ENCODE measurements at regions not wholly inside any gene's neighbourhood (a gene's known extent, or its start where the extent isn't known, plus 50 kb on each side); places are given as distances from the start of the nearest gene placed in this dataset.
A peak's percentile ranks its signal among the peaks of the same experiment; 100 is the strongest.

DNA sequence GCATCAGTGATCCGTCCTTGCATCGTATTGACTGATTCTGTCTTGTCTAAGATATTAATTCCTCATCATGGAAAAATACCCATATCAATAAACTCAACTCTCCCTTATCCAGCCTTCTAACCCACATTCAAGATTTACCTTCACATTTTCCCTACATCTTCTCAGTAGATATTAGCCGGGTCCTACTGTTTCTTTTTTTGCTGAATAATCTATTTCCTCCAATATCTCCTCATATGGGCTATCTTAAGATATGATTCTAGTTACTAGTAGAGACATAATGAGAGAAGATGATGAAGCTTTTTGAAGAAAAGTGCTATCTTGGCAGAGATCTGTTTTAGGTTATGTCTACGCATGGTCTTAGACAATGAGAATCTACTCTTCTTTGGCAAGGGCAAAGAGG is 785.8 kb downstream of the BRINP1 start:
- no peak for DNase-seq (ENCODE audit: low read depth)

DNA sequence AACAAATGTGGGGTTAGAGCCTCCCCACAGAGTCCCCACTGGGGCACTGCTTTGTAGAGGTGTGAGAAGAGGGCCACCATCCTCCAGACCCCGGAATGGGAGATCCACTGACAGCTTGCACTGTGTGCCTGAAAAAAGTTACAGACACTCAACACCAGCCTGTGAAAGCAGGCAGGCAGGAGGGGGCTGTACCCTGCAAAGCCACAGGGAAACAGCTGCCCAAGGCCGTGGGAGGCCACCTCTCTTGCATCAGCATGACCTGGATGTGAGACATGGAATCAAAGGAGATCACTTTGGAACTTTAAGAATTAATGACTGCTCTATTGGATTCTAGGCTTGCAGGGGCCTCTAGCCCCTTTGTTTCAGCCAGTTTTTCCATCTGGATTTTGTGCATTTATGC is 782.3 kb downstream of the BRINP1 start:
- no peak for DNase-seq (ENCODE audit: low read depth)

DNA sequence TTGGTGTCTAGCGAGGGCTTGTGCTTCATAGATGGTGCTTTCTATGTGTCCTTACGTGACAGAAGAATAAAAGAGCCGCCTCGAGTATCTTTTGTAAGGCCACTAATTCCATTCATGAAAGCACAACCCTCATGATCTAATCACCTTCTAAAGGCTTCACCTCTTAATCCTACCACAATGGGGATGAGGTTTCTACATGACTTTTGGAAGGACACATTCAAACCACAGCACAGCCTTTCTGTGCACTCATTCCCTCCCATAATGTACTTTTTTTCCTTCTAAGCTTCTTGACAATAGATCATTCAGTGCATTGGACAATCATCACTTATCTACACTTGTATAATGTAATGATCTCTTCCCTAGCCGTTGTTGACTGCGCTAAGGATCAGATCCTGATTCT is 774.8 kb downstream of the BRINP1 start:
- no peak for DNase-seq (ENCODE audit: low read depth)

DNA sequence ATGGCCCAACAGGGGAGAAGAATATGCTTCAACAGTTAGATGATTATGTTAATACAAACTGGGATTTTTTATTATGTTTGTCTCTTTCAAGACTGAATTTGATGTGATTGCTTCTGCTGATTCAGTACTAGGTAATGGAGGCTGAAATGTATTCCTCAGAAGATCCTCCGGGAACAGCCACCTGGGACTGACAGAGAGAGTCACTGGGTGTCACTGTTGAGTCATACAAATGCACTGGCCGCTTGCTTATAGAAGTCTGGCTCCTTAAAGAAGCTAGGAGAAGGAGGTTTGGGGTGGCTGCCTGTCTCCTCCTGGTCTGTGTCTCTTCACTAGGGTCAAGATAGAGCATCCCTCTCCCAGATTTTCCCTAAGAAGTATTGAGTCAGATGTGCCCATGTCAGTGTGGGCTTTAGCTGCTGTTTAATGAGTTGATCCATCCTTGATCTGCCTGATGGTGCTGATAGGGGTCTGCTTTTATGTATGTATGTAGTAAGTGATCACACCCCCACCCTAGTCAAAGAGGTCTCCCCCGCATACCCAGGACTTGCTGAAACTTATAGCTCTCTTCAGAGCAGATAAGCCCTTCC is 773.4 kb downstream of the BRINP1 start:
- peak; percentile 26 for DNase-seq (ENCODE audit: low read depth)

DNA sequence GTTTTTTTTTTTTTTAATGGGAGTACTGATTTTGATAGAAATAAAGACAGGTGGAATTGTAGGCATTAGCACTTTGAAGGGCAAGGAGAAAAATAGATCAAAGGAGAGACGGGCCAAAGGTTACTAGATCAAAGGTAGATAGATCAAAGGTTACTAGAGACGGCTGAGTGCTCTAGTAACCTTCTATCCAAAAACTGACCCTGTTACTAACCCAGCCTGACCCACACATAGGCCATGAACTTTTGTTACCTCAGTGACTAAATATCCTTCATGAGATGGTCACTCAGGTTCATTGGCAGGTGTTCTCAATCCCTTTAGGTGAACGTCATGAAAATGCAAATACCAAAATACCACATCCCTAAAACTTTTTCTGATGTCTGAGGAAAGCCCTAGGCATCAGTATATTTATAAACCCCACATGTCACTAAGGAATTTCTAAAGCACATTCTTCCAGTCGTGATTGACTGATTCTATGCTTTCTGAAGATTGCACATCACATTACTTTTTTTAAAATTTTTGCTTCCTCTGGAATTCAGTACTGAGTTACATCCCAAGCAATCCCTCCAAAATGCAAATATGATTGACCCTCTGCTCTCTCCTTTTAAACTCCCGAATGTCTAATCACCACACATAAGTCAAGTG is 772.7 kb downstream of the BRINP1 start:
- no peak for DNase-seq (ENCODE audit: low read depth)

DNA sequence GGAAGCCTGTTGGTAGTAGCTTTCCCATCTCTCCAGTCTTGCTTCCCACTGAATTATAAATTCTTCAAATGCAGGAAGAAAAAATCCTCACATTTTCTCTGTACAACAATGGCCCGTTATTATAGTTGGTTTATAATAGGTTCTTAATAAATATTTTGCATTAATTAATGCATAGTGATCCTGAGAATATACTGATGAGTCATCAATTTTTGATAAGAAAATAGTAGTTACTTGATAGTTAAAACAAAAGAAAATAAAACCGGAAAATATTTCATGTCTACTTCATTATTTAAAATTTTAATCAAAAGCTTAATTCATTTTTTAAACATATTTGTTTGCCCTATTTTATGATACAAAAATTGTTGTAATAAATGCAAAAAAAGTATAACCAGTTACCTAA is 762.6 kb downstream of the BRINP1 start:
- DNase-seq (ENCODE audit: low read depth) = no peak

DNA sequence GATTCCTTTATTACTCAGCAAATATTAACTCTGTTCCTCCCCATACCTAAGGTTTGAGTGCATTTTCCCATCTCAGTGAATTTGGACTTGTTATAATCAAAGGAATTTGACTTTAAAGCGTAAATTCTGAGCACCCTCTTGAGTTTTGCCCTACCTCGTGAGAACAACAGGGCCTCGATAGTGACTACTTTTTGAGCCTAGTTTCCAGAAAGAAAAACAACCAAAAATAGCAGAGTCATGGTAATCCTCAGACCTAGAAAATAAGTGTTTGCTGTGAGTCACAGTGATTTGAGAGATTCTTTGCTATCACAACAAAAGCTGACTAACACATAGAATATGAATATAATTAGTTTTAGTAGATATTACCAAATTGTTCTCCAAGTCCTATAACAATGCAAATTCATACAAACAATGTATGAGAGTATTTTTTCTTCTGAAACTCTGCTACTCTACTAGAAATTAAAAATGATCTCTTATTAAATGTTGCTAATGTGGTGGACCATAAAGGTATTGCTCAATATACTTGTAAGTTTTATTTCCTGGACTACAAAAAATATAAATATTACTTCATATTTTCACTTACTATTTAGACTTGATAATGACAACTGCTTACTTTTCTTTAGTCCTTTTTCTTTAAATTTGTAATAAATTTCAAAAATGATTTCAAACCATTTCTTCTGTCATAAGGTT is 759.7 kb downstream of the BRINP1 start:
- DNase-seq (ENCODE audit: low read depth) = peak; percentile 95

DNA sequence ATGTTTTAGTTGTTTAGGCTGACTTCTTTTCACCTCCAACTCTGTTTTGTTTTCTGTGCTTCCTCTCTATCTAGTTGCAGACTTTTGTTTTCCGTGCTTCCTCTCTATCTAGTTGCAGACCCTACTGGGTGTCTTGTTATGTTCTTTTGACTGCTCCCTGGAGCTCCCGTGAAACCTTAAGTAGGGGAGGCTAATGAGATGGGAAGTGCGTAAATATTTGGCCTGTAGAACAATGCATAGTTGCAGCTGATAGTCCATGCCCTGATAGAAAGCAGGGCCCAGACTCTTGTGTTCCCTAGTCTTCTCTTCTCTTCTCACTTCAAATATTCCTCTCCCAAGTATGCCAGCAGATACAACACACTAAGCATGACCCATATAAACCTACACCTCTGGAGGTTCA is 757.0 kb downstream of the BRINP1 start:
- no peak for DNase-seq (ENCODE audit: low read depth)

DNA sequence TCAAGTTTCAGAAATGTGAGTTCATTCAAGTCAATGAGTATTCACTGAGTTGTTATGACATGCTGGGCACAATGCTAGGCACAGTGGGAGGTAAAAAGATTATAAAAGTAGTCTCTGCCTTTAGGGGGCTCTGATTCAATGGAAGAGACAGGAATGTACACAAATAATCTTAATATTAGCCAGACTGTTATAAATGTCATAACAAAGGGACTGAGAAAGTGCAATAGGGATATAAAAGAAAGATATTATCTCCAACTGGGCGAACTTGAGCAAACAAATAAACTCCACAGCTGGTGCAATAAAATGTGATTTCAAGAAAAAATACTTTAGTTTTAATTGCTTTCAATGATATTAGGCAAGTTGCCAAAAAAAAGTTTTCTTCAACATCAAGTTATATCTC is 755.2 kb downstream of the BRINP1 start:
- no peak for DNase-seq (ENCODE audit: low read depth)

DNA sequence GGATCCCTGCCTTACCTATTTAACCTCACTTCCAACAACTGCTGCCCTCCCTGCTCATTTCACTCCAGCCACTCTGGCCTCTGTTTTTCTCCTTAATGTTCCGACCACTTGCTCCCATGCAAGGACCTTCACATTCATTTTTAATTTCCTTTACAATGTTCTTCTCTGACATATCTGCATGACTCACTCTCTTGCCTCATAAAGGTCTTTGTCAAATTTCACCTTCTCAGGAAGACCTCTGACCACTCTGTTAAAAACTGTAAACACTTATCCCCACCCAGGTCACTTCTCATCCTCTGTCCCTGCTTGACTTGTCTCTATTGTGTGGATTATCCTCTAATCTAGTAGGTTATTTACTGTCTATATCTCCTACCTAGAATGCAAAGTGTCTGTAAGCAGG is 751.2 kb downstream of the BRINP1 start:
- DNase-seq (ENCODE audit: low read depth) = no peak

DNA sequence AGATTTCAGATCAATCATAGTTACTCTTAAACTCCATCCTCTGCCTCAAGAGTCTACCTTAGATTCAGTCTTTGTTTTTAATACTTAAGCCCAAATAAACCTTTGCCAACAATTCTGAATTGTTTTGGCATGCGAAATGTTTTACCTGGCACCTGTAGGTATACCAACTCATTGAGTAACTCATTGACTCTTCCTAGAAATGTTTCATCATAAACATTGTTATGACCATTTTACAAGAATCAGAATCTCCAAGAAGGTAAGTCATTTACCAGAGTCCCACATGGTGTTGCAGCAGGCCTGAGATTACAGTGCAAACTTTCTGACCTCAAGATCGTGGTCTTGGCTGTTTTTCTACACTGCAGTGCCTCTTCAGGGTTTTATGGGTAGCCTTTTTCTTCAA is 750.4 kb downstream of the BRINP1 start:
- DNase-seq (ENCODE audit: low read depth) = no peak

DNA sequence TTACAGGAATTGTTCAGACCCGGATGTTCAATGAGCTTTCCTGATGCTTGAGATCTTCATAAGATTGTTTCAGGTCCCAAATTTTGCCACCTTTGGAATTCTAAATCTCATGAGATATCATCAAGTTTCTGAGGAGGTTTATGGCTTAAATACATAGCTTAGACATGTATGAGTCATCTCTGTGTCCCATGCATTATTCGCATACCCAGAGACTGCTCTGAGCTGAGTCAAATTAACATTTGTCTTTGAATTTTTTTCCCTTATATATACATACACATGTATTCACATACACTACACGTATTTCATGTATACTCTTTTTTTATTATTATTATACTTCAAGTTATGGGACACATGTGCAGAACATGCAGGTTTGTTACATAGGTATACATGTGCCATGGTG is 744.6 kb downstream of the BRINP1 start:
- DNase-seq (ENCODE audit: low read depth) = no peak

DNA sequence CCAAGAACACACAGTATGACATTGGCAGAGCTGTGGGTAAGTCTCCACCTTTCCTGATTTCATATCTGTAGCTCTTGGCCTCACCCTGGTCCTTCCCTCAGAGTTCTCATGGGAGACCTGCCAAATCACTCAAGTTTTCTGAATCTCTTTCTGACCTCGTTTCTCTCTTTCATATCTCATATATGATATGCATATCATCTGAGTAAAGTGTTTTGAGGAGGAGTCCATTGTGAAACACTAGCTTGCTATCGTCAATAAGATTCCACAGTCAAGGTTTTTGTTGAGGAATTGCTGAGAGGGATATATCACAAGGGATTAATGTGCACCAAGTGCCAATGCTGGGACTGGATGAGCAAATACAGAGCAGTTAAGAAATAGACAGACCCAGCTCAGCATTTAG is 739.2 kb downstream of the BRINP1 start:
- no peak for DNase-seq (ENCODE audit: low read depth)

DNA sequence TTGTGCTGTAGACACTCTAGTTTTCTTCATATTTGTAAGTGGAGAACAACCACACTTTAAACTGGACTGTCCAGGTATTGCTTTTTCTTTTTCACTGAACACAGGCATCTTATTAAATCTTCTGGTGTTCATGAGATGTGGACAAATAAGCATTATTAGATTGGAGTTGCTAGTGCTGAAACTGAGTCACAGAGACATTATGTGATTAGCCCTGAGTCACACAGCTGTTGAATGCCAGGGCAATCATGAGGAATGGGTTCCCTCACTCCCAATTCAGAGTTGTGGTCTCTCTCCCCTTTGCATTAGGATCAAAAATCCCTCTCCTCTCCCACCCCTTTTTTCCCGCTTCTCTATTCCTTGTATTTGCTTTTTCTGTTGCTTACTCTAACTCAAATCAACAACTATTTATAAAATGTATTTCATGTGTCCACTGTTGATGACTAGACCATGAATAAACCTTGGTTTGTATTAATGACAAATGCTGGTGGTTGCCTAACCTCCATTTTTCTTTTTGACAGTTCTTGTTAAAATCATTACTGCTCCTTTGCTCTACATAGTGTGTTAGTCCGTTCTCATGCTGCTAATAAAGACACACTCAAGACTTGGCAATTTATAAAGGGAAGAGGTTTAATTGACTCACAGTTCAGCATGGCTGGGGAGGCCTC is 738.2 kb downstream of the BRINP1 start:
- no peak for DNase-seq (ENCODE audit: low read depth)

DNA sequence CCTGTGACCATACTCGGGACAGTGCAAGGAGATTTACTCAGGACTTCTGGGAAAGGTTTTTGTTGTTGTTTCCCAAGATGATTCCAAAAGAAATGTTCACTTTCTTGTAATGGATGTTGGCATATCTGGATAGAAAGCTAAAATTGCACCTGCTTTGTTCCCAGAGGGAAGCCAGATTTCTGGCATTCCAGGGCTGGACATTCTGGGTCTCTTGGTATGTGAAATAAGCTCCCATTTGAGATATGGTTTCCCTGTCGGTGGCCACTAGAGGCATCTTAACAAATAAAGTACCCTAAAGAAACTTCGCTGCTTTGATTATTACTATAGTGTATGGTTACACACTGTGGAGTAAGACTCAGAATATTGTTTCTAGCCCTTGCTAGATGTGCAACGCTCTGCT is 737.3 kb downstream of the BRINP1 start:
- no peak for DNase-seq (ENCODE audit: low read depth)

DNA sequence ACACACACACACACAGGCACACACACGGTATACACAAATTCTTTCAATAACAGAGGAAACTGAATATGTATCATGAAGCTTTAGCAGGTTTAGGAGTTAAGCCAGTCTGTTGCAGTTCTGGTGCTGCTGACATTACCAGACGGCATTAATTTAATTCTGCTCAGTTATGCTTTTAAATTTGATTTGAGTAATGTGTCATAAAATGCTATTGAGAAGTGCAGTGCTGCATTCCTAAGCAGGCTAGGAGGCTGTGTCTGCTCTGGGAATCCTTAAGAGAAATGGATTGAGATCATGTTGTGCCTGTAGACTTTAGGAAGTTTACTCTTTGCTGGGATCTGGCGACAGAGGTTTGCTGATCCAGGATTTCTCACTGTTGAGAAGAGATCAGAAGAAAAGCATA is 733.8 kb downstream of the BRINP1 start:
- DNase-seq (ENCODE audit: low read depth) = no peak

DNA sequence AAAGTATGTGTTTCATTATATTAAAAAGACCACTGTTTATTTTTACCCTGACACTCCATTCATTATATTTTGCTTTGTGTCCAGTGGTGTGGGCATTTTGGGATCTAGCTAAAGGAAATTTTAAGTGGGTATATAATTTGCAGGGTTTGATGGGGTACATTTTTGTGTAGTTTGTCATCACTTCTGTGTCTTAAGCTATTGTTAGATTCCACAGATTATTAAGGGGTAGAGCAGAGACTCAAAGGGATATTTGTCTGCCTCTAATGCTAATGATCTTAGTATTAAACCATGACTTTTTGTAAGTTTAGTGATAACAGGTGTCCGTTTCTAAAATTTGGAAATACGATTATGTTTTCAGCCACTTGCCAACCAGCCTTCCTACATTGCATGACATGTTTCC is 731.6 kb downstream of the BRINP1 start:
- DNase-seq (ENCODE audit: low read depth) = no peak

DNA sequence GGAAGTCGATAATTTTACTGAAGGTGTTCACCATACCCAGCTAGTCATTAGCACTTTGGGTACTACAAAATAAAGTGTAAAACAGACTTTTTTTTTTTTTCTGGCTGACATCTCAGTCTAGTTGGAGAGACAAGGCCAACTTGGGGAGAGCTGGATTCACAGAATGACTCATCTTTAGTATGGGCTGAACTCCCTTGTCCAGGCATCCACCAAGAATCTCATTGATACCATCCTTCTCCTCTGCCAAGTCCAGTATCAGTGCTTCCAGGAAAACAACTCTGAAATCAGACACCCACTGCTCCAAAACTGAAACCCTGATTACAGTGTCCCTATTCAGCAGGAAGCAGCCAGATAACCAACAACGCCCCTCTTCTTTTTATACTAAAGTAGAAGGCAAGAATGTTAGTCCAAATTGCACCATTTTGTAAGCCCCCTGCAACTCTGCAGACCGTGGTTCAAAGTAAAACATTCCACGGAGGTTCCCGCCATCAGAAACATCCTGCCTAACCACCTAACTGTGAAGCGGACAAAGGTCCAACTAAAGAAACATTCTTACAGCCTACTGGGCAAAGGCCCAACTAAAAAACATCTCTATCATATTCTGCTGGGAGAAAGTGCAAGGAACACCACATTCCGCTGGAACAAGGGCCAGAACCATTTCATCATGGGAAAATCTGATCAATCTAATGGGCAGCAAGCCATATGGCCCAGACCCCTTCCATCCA is 728.2 kb downstream of the BRINP1 start:
- no peak for DNase-seq (ENCODE audit: low read depth)

DNA sequence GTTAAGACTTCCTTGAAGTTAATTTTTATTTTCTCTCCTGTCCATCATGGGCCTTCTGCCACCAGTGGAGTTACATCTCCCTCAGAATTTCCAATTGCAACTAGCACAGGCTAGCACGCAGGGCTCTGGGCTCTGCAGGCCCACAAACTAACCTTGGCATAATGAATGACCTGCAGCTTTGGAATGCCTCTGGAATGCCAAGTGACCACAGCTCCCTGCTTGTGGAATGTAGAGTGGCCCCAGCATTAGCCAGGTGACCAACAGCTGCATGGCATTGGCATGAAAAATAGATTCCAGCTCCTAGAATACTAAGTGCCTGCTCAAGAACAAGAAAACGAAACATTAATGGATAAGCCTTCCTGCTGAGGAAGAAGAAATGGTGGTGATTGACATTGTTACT is 726.1 kb downstream of the BRINP1 start:
- DNase-seq (ENCODE audit: low read depth) = peak; percentile 27

DNA sequence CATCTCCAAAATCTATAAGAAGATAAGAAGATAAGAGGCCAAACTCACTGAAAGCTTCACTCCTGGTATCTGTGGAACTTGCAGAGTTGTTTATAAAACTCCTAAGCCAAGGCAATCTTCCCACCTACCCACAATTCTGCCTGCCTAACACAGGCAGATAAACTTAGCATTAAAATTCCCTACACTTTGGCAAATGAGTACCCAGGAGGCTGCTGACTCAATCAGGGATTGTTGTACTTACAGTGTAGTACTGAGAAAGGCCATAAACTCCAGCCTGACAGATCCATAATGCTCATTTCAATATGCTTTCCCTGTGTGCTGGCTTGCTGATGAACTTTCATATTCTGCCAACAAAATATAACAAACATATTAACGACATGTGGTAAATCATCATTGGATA is 725.2 kb downstream of the BRINP1 start:
- no peak for DNase-seq (ENCODE audit: low read depth)

DNA sequence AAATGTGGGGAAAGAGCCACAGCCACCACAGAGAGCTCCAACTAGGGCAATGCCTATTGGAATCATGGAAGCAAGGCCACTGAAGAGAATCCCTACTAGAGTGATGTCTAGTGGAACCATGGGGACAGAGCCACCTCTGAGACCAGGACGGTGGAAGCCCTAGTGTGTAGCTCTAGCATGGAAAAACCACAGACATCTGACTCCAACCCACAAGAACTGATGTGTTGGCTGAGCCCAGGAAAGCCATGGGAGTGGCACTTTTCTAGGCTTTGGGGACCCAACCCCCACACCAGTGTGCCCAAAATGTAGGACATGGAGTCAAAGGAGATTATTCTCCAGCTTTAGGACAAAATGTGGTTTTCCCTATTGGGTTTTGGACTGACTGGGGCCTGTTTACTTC is 721.9 kb downstream of the BRINP1 start:
- no peak for DNase-seq (ENCODE audit: low read depth)

DNA sequence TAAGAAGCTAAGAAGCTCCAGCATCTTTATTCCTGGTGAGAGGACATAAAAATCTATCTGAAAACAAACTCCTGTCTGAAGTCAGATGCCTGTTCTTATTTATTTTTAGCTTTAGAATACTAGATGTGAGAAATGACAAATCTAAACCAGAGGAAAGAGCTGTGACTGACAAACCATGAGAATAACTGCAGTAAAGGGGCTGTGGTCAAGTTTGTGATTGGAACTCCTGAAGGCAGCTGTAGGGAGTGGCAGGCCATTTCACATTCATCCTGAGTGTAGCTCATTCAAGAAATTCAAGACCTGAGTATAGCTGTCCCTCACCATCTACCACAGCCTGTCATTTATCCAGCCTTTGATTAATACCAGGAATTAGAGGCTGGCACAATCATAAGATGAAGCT is 718.8 kb downstream of the BRINP1 start:
- DNase-seq (ENCODE audit: low read depth) = no peak

DNA sequence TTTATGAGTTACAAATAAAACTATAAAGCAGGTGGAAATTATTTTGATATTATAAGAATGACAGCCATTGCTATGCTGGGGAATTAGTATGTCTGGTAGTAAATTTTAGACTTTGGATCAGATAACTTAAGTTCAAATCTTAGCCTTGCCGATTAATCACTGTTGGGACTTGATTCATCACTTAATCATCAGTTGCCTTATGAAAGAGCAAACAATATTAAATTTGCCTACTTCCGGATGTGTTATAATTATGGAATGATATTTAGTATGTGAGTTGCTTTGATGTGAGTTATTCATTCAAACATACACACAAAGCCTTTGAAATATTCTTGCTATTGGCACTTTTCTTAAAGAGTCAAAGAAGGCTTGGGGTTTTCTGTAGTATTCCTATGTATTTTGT is 717.7 kb downstream of the BRINP1 start:
- DNase-seq (ENCODE audit: low read depth) = no peak

Data from GM04503 (cell line).